Mesenchymal stem cell (in vitro differentiated cells and primary cell): ENCODE measurements at regions not wholly inside any gene's neighbourhood (a gene's known extent, or its start where the extent isn't known, plus 50 kb on each side); places are given as distances from the start of the nearest gene placed in this dataset.

Experiments used
- DNase-seq: peaks from one replicate; pipeline ENCODE4 v3.0.0-alpha.2; 2013
- H2AFZ ChIP-seq: one replicate; pipeline ENCODE4 v1.6.1; 2013; ENCODE audit warnings: low read depth, mild to moderate bottlenecking, control low read depth, inconsistent platforms, low read length, moderate library complexity
- H2AK5ac ChIP-seq: 2 replicates; pipeline ENCODE4 v1.6.1; 2013; ENCODE audit warnings: low read length, moderate library complexity, mild to moderate bottlenecking, inconsistent platforms; ENCODE audit not compliant: severe bottlenecking
- H2BK120ac ChIP-seq: one replicate; pipeline ENCODE4 v1.6.1; 2013; ENCODE audit warnings: low read depth, mild to moderate bottlenecking, inconsistent platforms, low read length, moderate library complexity
- H2BK12ac ChIP-seq, 2 experiments: one replicate each; pipeline ENCODE4 v1.6.1; 2013; ENCODE audit warnings: inconsistent platforms in 2 of 2, low read length in 2 of 2, mild to moderate bottlenecking in 2 of 2, moderate library complexity in 2 of 2, control low read depth in 1 of 2
- H2BK15ac ChIP-seq: one replicate; pipeline ENCODE4 v1.6.1; 2013; ENCODE audit warnings: mild to moderate bottlenecking, low read depth, inconsistent platforms; ENCODE audit not compliant: poor library complexity, severe bottlenecking
- H2BK5ac ChIP-seq: 2 replicates; pipeline ENCODE4 v1.6.1; 2013; ENCODE audit warnings: low read depth, mild to moderate bottlenecking, low read length, control low read depth, inconsistent platforms; ENCODE audit not compliant: poor library complexity, severe bottlenecking
- H3K14ac ChIP-seq, 2 experiments: one replicate each; pipeline ENCODE4 v1.6.1; 2013; ENCODE audit warnings: inconsistent platforms in 2 of 2, low read length in 2 of 2, control low read depth in 1 of 2, mild to moderate bottlenecking in 1 of 2, moderate library complexity in 1 of 2
- H3K18ac ChIP-seq, 2 experiments: one replicate each; pipeline ENCODE4 v1.6.1; 2013; ENCODE audit warnings: inconsistent platforms in 2 of 2, low read length in 2 of 2, control low read depth in 1 of 2, low read depth in 1 of 2, mild to moderate bottlenecking in 1 of 2
- H3K23ac ChIP-seq, 2 experiments: one replicate each; pipeline ENCODE4 v1.6.1; 2013; ENCODE audit warnings: inconsistent platforms in 2 of 2, low read length in 2 of 2, mild to moderate bottlenecking in 2 of 2, moderate library complexity in 2 of 2, control low read depth in 1 of 2
- H3K27ac ChIP-seq: 2 replicates; pipeline ENCODE4 v1.5.1; 2013; ENCODE audit warnings: mild to moderate bottlenecking, moderate library complexity, low read length, control low read depth, inconsistent platforms; ENCODE audit not compliant: poor library complexity, severe bottlenecking
- H3K27me3 ChIP-seq, 2 experiments: 2 replicates each; pipeline versions ENCODE4 v1.6.1 to v1.7.0; 2013; ENCODE audit warnings: low read length in 2 of 2, mild to moderate bottlenecking in 2 of 2, moderate library complexity in 2 of 2, control low read depth in 1 of 2, inconsistent platforms in 1 of 2; ENCODE audit not compliant: control insufficient read depth in 1 of 2, insufficient read depth in 1 of 2
- H3K36me3 ChIP-seq, 2 experiments: 2 replicates each; pipeline versions ENCODE4 v1.6.1 to v1.7.0; 2013; ENCODE audit warnings: low read length in 2 of 2, control low read depth in 1 of 2, inconsistent platforms in 1 of 2, low read depth in 1 of 2, mild to moderate bottlenecking in 1 of 2; ENCODE audit not compliant: insufficient read depth in 2 of 2, control insufficient read depth in 1 of 2
- H3K4ac ChIP-seq, 2 experiments: one replicate each; pipeline ENCODE4 v1.6.1; 2013; ENCODE audit warnings: inconsistent platforms in 2 of 2, low read length in 2 of 2, mild to moderate bottlenecking in 2 of 2, moderate library complexity in 2 of 2, control low read depth in 1 of 2, low read depth in 1 of 2
- H3K4me1 ChIP-seq: 2 replicates; pipeline ENCODE4 v1.6.1; 2013; ENCODE audit warnings: low read depth, low read length, control low read depth; ENCODE audit not compliant: control insufficient read depth, insufficient read depth
- H3K4me2 ChIP-seq: 2 replicates; pipeline ENCODE4 v1.6.1; 2013; ENCODE audit warnings: low read length, mild to moderate bottlenecking, inconsistent platforms; ENCODE audit not compliant: poor library complexity, severe bottlenecking
- H3K4me3 ChIP-seq, 2 experiments: 2 replicates each; pipeline versions ENCODE4 v1.5.1 to v1.7.0; 2013; ENCODE audit warnings: low read length in 2 of 2, mild to moderate bottlenecking in 2 of 2, control low read depth in 1 of 2, low read depth in 1 of 2; ENCODE audit not compliant: insufficient read depth in 1 of 2
- H3K79me1 ChIP-seq: replicated peaks from 2 replicates; pipeline ENCODE4 v1.6.1; 2013; ENCODE audit warnings: mild to moderate bottlenecking, control low read depth, low read length, inconsistent platforms; ENCODE audit not compliant: poor library complexity, severe bottlenecking
- H3K9ac ChIP-seq: 2 replicates; pipeline ENCODE4 v1.7.0; 2013; ENCODE audit warnings: mild to moderate bottlenecking, low read length, moderate library complexity
- H3K9me3 ChIP-seq: 2 replicates; pipeline ENCODE4 v1.7.0; 2013; ENCODE audit warnings: mild to moderate bottlenecking, low read length; ENCODE audit not compliant: control insufficient read depth
- H4K8ac ChIP-seq: one replicate; pipeline ENCODE4 v1.6.1; 2013; ENCODE audit warnings: inconsistent platforms, mild to moderate bottlenecking, low read length, moderate library complexity
- H4K91ac ChIP-seq: one replicate; pipeline ENCODE4 v1.6.1; 2013; ENCODE audit warnings: mild to moderate bottlenecking, low read length, inconsistent platforms
- WGBS: methylation state at CpG from one replicate; pipeline ENCODE4 v1.1.7; 2013; ENCODE audit warnings: mixed read lengths; 5-methylcytosine and 5-hydroxymethylcytosine counted together

- no peaks in the 10 kb centered on the region for H3K9me3 ChIP-seq
- 89% methylated on average over 8 of the region's 21 CpGs for WGBS
- H2AK5ac ChIP-seq = no peak overlapping the region
- H3K79me1 ChIP-seq = no peaks in the 10 kb centered on the region
- H3K27me3 ChIP-seq = no peaks in the 10 kb centered on the region
- no peak overlapping the region for H3K23ac ChIP-seq
- H3K36me3 ChIP-seq = no peaks in the 10 kb centered on the region
- peaks cover 2% of the 10 kb centered on the region for H3K4me1 ChIP-seq
- no peak overlapping the region for H3K14ac ChIP-seq
- H3K4me2 ChIP-seq = no peak overlapping the region
- no peak overlapping the region for H4K91ac ChIP-seq
- H3K9ac ChIP-seq = no peak overlapping the region
- no peak overlapping the region for H3K18ac ChIP-seq
- H2BK120ac ChIP-seq = no peak overlapping the region
- H4K8ac ChIP-seq = no peak overlapping the region
- no peak overlapping the region for H3K4me3 ChIP-seq
- H3K27ac ChIP-seq = no peak overlapping the region
- DNase-seq = no peak
- no peak overlapping the region for H2BK5ac ChIP-seq
- H2BK15ac ChIP-seq = no peak overlapping the region
- H2BK12ac ChIP-seq = no peak overlapping the region
- H3K4ac ChIP-seq = no peak overlapping the region
- no peak overlapping the region for H2AFZ ChIP-seq
Measured at GRCh38 chr2:183607995-183608394, 483.8 kb downstream of the NUP35 start.

- Histone ChIP-seq H2BK120ac (no peak overlapping the region), H2AFZ (no peak overlapping the region), H3K18ac (no peak overlapping the region), H3K4me1 (peaks cover 2% of the 10 kb centered on the region), H2BK15ac (no peak overlapping the region), H3K9ac (no peak overlapping the region), H3K79me1 (no peaks in the 10 kb centered on the region), H4K91ac (no peak overlapping the region), H2BK12ac (no peak overlapping the region), H2BK5ac (no peak overlapping the region), H3K36me3 (no peaks in the 10 kb centered on the region), H2AK5ac (no peak overlapping the region), H3K4ac (no peak overlapping the region), H3K4me3 (no peak overlapping the region), H3K4me2 (no peak overlapping the region), H3K27ac (no peak overlapping the region), H3K27me3 (no peaks in the 10 kb centered on the region), H3K23ac (no peak overlapping the region), H3K14ac (no peak overlapping the region), H3K9me3 (no peaks in the 10 kb centered on the region), H4K8ac (no peak overlapping the region)
- WGBS = 50% methylated on average over 1 of the region's 1 CpG
- DNase-seq = no peak
Measured at GRCh38 chr2:183608747-183609146, 484.5 kb downstream of the NUP35 start.

GRCh38 chr2:183610724-183611123, 486.5 kb downstream of the NUP35 start:
- H3K18ac ChIP-seq = no peak overlapping the region
- H3K36me3 ChIP-seq = no peaks in the 10 kb centered on the region
- no peak overlapping the region for H3K27ac ChIP-seq
- H2AK5ac ChIP-seq = no peak overlapping the region
- H3K4me3 ChIP-seq = no peak overlapping the region
- no peak overlapping the region for H2AFZ ChIP-seq
- H3K4me2 ChIP-seq = no peak overlapping the region
- H4K91ac ChIP-seq = no peak overlapping the region
- H3K9me3 ChIP-seq = no peaks in the 10 kb centered on the region
- H3K27me3 ChIP-seq = no peaks in the 10 kb centered on the region
- peak; percentile 19 for DNase-seq
- no peak overlapping the region for H2BK12ac ChIP-seq
- no peaks in the 10 kb centered on the region for H3K79me1 ChIP-seq
- H2BK15ac ChIP-seq = no peak overlapping the region
- no peak overlapping the region for H2BK120ac ChIP-seq
- peaks cover 2% of the 10 kb centered on the region for H3K4me1 ChIP-seq
- H3K9ac ChIP-seq = no peak overlapping the region
- WGBS = 75% methylated on average over 2 of the region's 2 CpGs
- no peak overlapping the region for H3K23ac ChIP-seq
- no peak overlapping the region for H2BK5ac ChIP-seq
- no peak overlapping the region for H3K14ac ChIP-seq
- no peak overlapping the region for H4K8ac ChIP-seq
- no peak overlapping the region for H3K4ac ChIP-seq

- no peaks in the 10 kb centered on the region for H3K79me1 ChIP-seq
- H3K23ac ChIP-seq = no peak overlapping the region
- H3K4me3 ChIP-seq = no peak overlapping the region
- no peak overlapping the region for H3K4ac ChIP-seq
- H3K4me2 ChIP-seq = no peak overlapping the region
- no peak overlapping the region for H2BK15ac ChIP-seq
- H4K8ac ChIP-seq = no peak overlapping the region
- no peak for DNase-seq
- H3K9me3 ChIP-seq = peaks cover 7% of the 10 kb centered on the region
- no peaks in the 10 kb centered on the region for H3K27me3 ChIP-seq
- H3K18ac ChIP-seq = no peak overlapping the region
- H4K91ac ChIP-seq = no peak overlapping the region
- no peak overlapping the region for H3K27ac ChIP-seq
- H2AFZ ChIP-seq = no peak overlapping the region
- H3K36me3 ChIP-seq = no peaks in the 10 kb centered on the region
- WGBS = 83% methylated on average over 3 of the region's 5 CpGs
- no peak overlapping the region for H2BK12ac ChIP-seq
- H2BK120ac ChIP-seq = no peak overlapping the region
- no peak overlapping the region for H2AK5ac ChIP-seq
- no peak overlapping the region for H3K14ac ChIP-seq
- no peaks in the 10 kb centered on the region for H3K4me1 ChIP-seq
- no peak overlapping the region for H3K9ac ChIP-seq
- no peak overlapping the region for H2BK5ac ChIP-seq
Measured at GRCh38 chr2:183614799-183615435, 490.7 kb downstream of the NUP35 start.
